T-helper 9 cell (primary cell): ENCODE measurements at regions not wholly inside any gene's neighbourhood (a gene's known extent, or its start where the extent isn't known, plus 50 kb on each side); places are given as distances from the start of the nearest gene placed in this dataset.

Experiments used
- DNase-seq: peaks from one replicate; pipeline ENCODE4 v3.0.0-alpha.2; 2020

DNA sequence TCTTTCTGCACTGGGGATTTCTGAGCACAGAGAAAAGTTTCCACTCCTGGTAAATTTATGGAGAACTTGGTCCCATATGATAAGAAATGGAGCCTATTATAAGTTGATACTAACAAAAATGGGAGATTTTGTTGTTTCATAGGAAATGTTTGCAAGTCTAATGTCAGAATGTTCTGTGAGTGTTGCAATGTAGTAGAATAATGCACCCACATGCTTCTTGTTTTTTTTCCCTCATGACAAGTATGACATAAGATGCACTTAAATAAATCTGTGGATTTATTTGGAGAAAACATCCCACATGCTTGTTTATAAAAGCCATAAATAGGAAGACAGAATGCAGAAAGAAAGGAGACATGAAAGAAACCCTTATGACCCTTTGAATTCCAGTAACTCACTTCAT lies 50.8 kb upstream of the KCNJ6 start:
- no peak for DNase-seq

DNA sequence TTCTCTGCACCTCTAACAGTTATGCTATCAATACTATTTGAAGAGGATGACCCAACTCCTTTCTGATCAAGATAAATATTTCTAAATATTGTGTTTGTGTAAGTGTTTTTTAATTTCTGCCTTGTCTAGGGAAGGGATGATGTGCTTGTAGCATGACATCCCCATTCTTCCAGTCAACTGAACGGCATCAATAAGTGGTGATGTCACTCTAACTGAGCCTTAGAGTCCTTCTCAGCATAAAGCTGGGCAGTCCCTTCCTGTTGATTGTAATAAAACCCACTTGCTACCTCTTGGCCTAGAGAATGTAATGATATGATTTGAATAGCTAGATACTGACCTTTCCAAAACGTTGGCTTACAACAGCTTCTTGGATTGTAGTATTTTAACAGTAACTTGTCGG lies 52.5 kb upstream of the KCNJ6 start:
- no peak for DNase-seq

DNA sequence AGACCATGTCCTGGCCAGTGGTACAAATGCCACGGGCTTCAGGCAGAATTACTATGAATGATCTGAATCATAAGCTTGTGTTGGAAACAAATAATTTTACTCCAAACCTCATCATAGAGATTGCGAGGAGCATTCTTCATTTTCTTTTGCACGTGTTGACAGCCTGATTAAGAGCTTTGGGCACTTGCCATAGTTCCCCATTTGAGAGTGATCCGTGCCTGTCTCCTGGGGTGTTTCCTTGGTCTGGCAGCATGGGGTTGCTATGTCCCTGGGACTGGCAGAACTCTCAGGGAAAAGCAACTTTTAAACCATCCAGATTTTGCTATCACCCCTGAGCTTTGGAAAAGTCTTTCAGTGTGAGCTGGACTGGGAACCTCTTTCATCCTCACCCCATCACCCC lies 54.3 kb upstream of the KCNJ6 start:
- DNase-seq: no peak

DNA sequence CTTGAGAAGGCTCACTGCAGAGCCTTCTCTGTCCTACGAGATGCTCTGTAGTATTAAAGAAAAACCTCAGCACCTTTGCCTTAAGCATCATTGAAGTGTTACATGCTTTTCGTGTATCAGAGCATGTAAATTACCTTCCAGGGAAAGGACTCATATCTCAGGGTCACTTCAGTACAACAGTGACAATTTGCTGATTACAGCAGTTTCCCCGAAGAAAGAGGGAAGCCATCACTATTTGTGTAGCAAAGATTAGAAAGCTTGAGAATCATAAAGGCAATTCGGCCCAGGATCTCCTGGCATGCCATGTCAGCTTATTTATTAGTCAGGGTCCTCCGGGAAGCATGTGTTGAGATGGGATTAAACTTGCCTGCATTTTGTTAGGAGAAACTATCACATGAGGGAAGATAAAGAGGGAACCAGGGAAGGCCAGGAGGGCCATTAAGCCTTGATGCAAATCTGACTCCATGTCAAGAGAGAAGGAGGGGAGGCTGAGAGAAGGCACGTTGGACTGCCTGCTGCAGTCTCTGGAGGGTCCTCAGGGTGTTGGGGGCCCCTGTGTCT lies 55.2 kb upstream of the KCNJ6 start:
- no peak for DNase-seq

DNA sequence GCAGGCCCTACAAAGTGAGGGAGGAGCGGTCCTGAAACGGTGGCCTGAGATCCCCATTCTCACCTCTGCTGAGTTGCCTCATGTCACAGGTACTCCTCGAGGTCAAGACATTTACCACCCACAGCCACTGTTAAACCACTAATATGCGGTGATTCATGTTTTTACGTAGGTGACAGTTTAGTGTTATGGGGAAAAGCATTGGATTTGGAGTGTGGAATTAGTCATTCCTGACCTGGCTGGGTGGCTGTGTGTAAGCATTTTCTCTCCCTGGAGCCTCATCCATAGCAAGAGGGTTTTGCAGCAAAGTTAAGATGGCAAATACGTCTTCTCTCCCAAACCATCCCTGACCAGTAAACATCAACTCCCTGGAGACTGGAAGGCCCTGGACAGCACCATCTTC lies 57.8 kb upstream of the KCNJ6 start:
- no peak for DNase-seq

DNA sequence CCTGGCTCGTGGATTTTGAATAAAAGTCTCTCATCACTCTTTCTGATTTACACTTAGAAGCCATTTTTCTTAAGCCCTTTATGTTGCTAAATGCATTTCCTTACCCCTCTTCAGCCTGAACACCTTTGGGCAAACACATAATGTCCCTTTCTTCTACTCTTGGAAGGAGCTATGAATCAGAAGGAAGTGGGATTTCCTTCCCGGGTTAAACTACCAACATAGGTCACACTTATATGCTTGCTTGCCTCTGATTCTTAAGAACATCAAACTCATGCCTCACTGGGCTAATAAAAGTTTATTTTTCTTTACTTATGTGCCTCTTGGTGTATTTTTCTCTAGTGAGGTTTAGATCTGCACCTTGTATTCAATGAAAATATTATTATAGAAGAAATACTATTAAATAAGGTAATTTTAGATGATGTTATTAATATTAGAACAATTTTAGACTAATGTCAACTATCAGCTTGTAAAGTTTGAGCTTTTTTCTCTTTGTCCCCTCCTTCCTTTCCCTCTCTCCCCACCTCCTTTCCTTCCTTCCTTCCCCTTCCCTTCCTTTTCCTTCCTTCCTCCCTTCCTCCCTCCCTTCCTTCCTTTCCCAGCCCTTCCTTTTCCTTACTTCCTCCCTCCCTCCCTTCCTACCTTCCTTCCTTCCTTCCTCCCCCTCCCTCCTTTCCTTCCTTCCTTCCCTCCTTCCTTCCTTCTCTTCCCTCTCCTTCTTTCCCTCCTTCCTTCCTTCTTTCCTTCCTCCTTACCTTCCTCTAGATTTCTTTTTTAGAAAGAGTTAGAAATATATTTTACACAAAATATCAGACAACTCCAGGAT lies 66.5 kb upstream of the KCNJ6 start:
- no peak for DNase-seq

DNA sequence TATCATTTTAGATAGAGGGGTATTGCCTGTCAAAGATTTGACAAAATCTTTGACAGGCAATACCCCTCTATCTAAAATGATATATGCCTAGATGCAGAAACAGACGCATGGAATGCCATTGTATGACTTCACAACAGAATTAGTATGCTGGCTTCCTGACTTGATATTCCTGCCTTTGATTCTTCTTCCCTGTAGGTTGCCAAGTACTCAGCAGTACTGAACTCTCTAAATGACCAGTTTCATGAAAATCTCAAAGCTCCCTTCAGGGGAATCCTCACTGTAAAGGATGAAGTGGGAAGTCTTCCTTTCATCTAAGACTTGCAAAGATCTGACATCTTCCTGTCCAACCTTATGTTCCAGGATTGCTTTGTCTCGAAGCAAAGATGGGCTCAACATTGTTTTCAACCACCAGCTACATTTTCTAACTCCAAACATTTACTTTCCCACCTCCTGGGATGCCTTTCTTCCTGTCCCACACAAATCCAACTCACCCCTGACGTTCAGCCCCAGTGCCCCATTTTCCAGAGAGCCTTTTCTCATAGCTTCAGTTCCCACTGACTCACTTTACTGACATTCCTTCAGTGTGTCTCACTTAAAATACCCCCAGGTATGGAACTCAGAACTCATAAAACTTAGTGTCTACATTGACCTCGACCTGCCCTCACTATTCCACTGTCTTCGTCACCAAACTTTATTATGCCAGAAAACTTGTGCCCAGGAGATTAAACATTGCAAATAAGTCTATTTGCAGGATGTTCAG lies 67.3 kb upstream of the KCNJ6 start:
- DNase-seq: no peak

DNA sequence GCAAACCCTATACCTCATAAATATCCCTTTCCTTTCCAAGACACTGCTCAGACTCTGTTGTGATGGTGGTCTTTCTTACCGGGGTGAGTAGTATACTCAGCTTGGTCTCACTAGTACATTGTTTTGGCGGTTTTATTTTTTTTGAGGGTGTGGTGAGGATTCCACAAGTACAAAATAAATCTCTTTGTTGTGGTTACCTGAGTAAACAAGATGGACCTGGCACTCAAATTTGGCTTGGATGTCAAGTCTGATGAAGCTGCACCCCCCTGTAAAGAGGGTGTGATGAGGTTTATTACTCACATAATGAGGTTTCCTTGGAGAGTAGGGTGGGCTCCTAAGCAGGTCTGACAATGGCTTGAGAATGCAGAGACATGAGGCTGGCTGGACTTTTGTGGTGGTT lies 68.2 kb upstream of the KCNJ6 start:
- DNase-seq: no peak

DNA sequence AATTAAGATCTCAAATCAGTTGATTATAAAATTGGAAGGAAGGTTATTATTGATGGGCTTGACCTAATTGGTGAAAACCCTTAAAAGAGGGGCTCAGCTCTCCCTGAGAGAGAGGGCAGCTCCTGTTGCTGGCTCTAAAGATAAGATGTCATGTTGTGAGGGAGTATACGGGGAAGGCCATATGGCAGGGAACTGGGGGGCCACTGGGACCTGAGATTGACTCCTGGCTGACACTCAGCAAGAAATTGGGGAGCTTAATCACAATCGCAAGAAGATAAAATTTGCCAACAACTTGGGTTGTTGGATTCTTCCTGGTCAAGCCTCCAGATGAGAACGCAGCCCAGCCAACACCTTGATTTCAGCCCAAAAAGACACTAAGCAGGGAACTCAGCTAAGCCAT lies 69.7 kb upstream of the KCNJ6 start:
- no peak for DNase-seq

DNA sequence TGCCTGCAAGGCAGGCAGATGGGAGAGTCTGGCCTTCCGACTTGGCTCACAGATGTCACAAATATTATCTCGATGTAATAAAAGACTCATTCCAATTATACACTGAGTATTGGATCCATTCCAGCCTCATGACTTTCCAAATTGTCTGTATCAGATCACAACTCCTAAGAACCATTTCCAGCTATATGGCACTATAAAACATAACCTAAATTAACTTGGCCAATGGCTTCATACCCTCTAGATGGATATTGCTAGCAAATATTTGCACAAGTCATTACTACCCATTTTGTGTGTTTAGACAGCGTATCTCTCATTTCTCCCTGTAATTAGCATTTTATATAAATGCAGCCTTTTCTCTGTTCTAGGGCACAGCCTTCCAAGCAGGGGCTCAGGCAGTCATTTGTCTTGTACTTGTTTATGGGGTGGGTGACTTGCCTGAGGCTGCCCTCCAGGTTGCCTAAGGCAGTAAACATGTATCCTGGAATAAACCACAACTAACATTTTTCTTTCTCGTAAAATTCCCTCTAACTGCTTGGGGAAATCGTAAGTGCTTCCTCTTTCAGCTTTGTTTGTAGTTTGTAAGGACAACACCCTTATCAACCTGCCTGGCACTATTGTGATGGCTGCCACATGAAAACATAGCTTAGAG lies 70.6 kb upstream of the KCNJ6 start:
- DNase-seq: no peak

DNA sequence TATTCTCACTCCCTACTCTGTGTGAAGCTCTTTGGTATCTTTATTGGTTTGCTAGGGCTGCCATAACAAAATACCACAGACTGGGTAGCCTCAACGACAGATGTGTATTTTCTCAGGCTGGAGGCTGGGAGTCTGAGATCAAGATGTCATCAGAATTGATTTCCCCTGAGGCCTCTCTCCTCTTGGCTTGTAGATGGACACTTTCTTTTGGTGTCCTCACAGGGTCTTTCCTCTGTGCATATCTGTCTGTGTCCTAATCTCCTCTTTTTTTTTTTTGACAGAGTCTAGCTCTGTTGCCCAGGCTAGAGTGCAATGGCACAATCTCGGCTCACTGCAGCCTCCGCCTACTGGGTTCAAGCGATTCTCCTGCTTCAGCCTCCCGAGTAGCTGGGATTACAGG lies 71.4 kb upstream of the KCNJ6 start:
- no peak for DNase-seq

DNA sequence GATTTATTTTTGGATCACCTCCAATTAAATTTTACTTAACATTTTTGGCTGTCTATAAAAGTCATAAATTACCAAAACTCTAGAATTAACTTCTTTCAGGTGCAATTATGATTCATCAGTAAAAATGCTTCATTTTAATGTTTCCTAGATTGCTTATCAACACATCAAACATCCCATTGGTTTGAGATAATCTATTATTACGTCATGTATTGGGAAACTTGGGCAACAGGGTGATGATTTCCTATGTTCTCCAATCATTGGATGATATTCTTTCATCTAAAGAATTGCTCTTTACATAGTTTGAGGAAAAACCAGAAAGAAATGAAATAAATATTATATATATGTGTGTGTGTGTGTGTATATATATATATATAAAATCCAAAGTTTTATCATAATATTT lies 76.8 kb upstream of the KCNJ6 start:
- DNase-seq: no peak

DNA sequence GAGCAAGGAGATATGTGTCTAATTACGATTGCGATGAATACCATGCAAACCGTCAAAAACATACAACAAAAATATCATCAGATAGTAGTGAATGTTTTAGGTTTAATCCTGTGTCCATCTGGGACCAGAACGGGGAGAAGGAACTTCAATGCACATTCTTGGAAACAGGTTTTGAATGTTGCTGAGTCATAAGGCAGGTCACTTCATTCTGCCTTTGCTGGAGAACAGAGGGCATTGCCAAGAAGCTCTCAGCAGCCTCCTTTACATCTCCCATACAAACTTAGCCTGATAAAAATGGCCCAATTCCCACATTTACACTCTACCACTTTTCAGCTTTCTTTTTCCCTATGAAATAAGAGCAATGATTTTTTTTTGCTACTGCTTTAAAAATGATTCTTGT lies 78.0 kb upstream of the KCNJ6 start:
- no peak for DNase-seq

DNA sequence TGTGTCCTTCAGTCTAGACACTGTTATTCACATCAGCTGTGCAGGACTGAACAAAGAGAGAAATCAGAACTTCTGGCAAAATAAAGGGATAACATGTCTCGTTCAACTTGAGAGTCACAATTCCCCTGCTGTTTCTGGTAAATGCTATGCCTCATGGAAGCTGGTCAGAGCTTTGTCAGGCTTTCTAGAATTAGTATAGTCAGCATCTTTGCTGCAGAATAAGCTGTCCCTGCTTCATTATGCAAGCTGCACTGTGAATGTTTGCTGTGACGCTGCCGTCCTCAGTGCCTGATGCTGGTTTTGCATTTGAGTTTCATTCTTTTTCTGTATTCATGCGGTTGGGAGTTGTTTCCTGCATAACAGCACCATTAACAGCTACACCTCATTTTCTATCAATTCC lies 96.4 kb upstream of the KCNJ6 start:
- DNase-seq: no peak

DNA sequence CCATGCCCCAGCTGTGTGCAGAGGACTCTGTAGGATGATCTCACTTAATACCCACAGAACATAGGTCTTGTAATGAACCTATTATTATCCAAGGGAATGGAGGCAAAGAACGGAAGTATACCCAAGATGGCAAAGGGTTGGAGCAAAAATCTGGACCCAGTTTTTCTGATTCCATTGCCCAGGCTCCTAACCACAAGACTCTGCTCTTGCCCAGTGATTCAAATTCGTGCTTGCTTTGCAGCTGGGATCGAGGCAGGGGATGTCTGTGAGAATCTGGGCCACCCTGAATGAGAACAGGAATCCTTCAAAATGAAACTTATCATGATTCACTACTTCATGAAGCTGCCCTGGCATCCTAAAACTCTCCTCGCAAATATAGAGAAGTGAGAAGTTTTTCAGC lies 97.5 kb upstream of the KCNJ6 start:
- no peak for DNase-seq

DNA sequence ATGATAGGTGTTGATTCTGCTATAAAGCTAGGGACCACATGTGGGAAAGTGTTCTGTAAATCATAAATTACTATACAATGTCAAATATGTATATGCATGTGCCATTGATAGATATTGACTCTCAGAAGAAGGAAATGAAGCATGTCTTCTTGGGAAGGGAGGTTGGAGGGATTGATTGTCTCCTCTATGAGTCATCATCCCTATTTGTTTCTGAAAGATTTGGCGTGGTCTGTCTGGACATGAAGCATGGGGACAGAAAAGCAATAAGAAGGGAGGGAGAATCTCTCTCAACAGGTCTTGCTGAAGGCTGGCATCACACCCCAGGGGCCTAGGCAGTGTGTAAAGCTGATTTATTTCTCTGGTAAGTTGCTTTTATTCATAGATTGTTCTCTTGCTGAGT lies 98.0 kb upstream of the KCNJ6 start:
- DNase-seq: no peak

DNA sequence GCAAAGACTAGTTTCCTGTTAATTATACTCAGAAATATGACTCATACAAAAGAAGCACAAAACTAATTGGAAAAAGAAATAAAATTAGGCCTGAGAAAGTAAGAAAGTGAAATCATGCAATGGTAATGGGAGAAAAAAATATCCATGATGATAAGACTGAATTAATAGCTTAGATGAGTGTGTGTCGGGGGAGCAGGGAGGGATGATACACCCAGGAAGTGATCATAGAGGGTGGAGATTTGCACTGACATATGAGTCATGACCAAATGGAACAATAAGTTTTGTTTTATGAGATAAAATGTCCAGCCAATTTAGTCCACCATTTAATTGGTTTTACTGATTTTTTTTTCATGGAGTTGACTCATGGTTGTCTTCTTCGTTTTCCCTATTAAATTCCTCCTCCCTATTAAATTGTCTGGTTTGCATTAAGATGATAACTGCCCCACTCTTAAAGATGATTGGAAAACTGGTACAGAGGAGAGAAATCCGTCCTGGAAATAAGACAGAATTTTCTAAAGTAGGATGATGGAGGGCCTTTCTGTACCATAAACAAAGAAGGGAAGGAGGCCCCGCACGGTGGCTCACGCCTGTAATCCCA lies 111.7 kb upstream of the KCNJ6 start:
- no peak for DNase-seq

DNA sequence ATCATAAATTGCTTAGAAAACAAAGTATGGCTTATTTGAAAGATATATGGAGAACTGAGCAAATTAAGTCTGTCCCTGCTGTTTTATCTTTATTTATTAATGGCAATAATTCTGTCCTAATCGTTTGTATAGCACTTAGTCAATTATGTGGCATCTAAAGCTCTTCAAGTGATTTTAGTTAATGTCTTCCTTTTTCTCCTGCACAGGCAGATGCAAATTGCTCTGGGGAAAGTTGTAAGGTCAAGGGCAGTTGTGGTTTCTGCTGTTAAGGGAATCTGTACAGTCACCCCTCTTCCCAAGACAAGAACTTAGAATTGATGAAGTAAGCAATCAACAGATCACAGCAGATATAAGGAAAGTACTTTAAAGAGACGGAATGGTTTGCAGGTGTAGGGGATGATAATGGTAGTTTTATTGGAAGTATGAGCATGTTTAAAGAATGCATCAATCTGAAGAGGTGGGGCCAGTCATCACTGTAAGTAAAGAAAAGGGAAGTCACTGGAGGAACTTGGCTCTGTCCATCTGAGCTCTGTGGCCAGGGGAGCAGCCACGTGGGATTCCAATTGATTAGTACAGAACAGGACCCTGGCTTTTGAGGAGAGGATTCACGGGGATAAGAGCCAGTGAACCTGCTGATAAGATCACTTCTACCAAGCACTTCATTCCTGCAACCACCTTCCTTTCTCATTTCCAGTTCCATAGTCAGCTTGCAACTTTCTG lies 116.0 kb upstream of the KCNJ6 start:
- DNase-seq: no peak

DNA sequence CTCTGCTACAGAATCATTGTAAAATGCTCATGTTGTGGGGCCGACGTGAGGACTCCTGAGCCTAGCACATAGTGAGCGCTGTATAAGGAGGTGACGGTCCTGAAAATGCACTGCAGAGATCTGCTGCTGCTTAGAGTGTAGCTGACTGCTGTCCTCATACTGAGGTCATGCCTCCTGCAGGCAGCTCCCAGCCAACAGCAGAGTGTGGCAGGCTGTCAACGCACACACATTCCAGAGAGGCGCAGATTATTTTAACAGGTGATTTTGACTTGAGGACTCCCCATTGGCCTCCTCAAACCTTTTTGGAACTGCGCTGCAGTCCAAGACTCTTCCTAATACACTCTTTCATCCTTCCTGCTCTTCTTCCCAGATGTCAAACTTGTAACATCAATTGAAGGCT lies 119.8 kb upstream of the KCNJ6 start:
- no peak for DNase-seq

DNA sequence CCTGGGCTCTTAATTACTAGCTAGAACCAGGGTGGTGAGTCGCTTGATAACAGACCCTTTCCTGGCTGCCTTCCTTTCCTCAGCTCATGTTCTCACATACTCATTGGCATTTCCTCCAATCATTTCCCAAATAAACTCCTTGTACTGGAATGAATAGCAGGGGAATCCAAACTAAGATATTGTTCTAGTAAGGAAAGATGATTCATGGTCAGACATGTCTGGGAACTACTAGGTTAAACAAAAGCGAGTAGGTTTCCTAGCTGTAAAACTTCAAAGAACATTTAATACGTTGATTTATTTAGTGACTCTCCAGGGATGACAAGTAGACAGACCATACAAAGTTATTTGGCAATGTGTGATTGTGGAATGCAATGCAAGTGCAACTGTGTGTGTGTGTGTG lies 121.2 kb upstream of the KCNJ6 start:
- DNase-seq: no peak

DNA sequence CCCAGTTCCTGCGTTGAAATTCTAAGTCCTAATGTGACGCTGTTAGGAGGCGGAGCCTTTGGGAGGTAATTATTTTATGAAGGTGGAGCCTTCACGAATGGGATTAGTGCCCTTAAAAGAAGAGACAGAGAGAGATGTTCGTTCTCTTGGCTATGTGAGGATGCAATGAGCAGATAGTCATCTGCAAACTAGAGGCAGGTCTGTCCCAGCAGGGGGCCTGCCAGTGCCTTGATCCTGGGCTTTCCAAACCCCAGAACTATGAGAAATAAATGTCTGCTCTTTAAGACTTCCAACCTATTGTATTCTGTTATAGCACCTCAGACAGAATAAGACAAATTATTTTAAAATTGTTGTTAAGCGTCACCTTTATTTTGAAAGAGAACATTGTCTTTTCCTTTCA lies 123.1 kb upstream of the KCNJ6 start:
- DNase-seq: no peak

DNA sequence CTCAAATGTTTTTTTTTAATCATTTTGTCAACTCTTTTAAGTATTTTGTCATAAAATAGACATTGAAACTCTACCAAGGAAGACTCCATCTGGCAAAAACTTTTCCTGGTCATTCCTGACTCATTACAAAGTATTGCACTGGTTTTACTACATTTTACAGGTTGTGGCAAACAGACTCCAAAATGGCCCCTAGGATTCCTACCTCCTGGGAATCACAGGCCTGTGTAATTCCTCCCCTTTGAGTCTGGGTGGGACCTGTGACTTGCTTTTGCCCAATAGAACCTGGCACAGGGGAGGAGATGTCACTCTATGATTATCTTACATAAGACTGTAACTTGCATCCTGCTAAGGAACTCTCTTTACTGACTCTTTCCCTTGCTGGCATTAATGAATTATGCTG lies 123.6 kb upstream of the KCNJ6 start:
- no peak for DNase-seq

DNA sequence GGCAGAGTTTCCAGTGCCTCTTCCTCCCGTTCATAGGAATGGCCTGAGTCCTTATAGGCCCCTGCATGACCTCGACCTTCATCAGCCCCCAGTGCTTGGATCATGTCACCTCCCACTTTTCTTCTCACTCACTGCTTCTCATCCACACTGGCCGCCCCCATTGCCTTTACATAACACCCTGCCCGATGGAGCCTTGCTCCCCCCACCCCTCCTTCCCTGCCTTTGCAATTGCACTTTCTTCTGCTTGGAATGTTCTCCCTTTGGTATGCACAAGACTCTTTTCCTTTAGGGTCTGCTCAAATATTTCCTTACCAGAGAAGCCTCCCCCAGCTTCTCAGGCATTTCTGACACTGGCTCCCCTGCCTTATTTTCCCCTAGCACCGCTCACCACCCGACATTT lies 125.2 kb upstream of the KCNJ6 start:
- DNase-seq: no peak
